GM12874 (cell line): ENCODE measurements at regions not wholly inside any gene's neighbourhood (a gene's known extent, or its start where the extent isn't known, plus 50 kb on each side); places are given as distances from the start of the nearest gene placed in this dataset.

Source experiments
- CTCF ChIP-seq: IDR thresholded peaks from 2 replicates; pipeline ENCODE4 v1.5.1; 2011; ENCODE audit warnings: low read depth, mild to moderate bottlenecking, control low read depth, low read length, moderate library complexity; ENCODE audit not compliant: insufficient read depth

GRCh38 chr22:27394806-27395404 lies 406.7 kb downstream of the MN1 start:
- TF ChIP-seq CTCF = no peak

- TF ChIP-seq CTCF = no peak
Measured at GRCh38 chr22:27397036-27397953, 404.3 kb downstream of the MN1 start.

- TF ChIP-seq CTCF = no peak
Measured at GRCh38 chr22:27397954-27398342, 403.6 kb downstream of the MN1 start.

- TF ChIP-seq CTCF = no peak
Measured at GRCh38 chr22:27399161-27399560, 402.4 kb downstream of the MN1 start.

GRCh38 chr22:27400811-27401210 lies 400.7 kb downstream of the MN1 start:
- no peak for TF ChIP-seq CTCF

- TF ChIP-seq CTCF = no peak
Measured at GRCh38 chr22:27401321-27401720, 400.2 kb downstream of the MN1 start.

GRCh38 chr22:27404441-27404840 lies 397.1 kb downstream of the MN1 start:
- no peak for TF ChIP-seq CTCF
